Pancreas (tissue), 10 donors: ENCODE measurements at regions not wholly inside any gene's neighbourhood (a gene's known extent, or its start where the extent isn't known, plus 50 kb on each side); places are given as distances from the start of the nearest gene placed in this dataset.

Source experiments
- ATAC-seq, 4 donors: fragments of 200-7000 bp; cut with Tn5 transposase; one replicate each; pipeline versions ENCODE4 v1.8.0 to v1.9.1; 2020; ENCODE audit warnings: mild to moderate bottlenecking in 4 of 4, moderate library complexity in 4 of 4
- DNase-seq, 6 donors: peaks; one replicate each; pipeline ENCODE4 v3.0.0-alpha.2; 2020
- FAIRE-seq: peaks from 2 replicates; lab custom pipeline; 2012; peaks lifted over from hg19 to GRCh38; lab: Jason Lieb, UNC
- H3K27ac ChIP-seq, 4 donors: fragments of 200-600 bp; sonication (generic); 1 replicate in 3 of 4; 2 replicates in 1 of 4; pipeline versions ENCODE4 v1.5.0 to v1.8.0; 2020
- H3K27me3 ChIP-seq, 4 donors: fragments of 200-600 bp; one replicate each; pipeline ENCODE4 v1.8.0; 2021
- H3K36me3 ChIP-seq, 3 donors: fragments of 200-600 bp; sonication (generic) in 1 of 3; one replicate each; pipeline versions ENCODE4 v1.5.0 to v1.8.0; 2020 to 2021
- H3K4me1 ChIP-seq, 3 donors: fragments of 200-600 bp; one replicate each; pipeline ENCODE4 v1.8.0; 2021
- H3K4me3 ChIP-seq, 4 donors: fragments of 200-600 bp; sonication (generic) in 2 of 4; one replicate each; pipeline versions ENCODE4 v1.5.0 to v1.8.0; 2020 to 2021
- H3K9me3 ChIP-seq, 4 donors: fragments of 200-600 bp; one replicate each; pipeline ENCODE4 v1.8.0; 2021
- CTCF ChIP-seq, 4 donors: fragments of 200-600 bp; sonication (generic) in 3 of 4; IDR thresholded peaks; one replicate each; pipeline versions ENCODE4 v1.5.0 to v1.8.0; 2021; ENCODE audit warnings: antibody characterized with exemption in 4 of 4
- WGBS, 2 donors: extraction: QIAGEN DNeasy Blood & Tissue Kit; methylation state at CpG; one replicate each; pipeline ENCODE4 v1.1.7; 2013; 5-methylcytosine and 5-hydroxymethylcytosine counted together
- intact Hi-C, 3 donors: fragments of 100-400 bp; cut with DNase I; formaldehyde crosslinking; loops; one replicate each; pipeline versions ENCODE4 v1.11.1 to v1.14.2; 2022
- donor health status: healthy with polysubstance abuse.
- donor health status: DM: no; HTN: no; CAD: no; lungs with moderate emphysema.
- donor health status: DM: no; HTN: no; CAD: no.
- donor health status: control.
- donor health status: control.
- donor health status: Bipolar disorder and iron deficiency.
- donor health status: DM: yes; HTN: yes; CAD: no.
- donor health status: DM: no; HTN: no; CAD: no.
- donor health status: DM: no; HTN: no; CAD: no.
- donor health status: DM: yes; HTN: yes; CAD: no.

- DNase-seq (peak in 1 of 6 donors; percentile 39), ATAC-seq (no peak), FAIRE-seq (no peak)
- intact Hi-C loops = no loop called here
- Histone ChIP-seq H3K27ac (no peak overlapping the region), H3K4me1 (no peaks in the 10 kb centered on the region), H3K9me3 (no peaks in the 10 kb centered on the region), H3K36me3 (no peaks in the 10 kb centered on the region), H3K27me3 (no peaks in the 10 kb centered on the region), H3K4me3 (no peak overlapping the region)
- WGBS, 2 donors = 81 to 82% methylated on average over 23 of the region's 23 CpGs
- TF ChIP-seq CTCF (IDR thresholded peaks at IDR 0.05) = no peak
Measured at GRCh38 chr2:125942585-125943424, 713.2 kb upstream of the GYPC start.

- WGBS, 2 donors = 21 to 30% methylated on average over 4 of the region's 4 CpGs
- no peak overlapping the region for H3K4me3 ChIP-seq
- H3K27me3 ChIP-seq = no peaks in the 10 kb centered on the region
- no peak for ATAC-seq
- FAIRE-seq = no peak
- DNase-seq = no peak
- no peak overlapping the region for H3K27ac ChIP-seq
- no peaks in the 10 kb centered on the region for H3K4me1 ChIP-seq
- intact Hi-C loops = no loop called here
- H3K36me3 ChIP-seq = no peaks in the 10 kb centered on the region
- TF ChIP-seq CTCF (IDR thresholded peaks at IDR 0.05) = no peak
- no peaks in the 10 kb centered on the region for H3K9me3 ChIP-seq
Measured at GRCh38 chr2:125959047-125959446, 696.9 kb upstream of the GYPC start.

GRCh38 chr2:125961739-125962138, 694.2 kb upstream of the GYPC start:
- H3K27ac ChIP-seq = no peak overlapping the region
- intact Hi-C loops = no loop called here
- H3K27me3 ChIP-seq = no peaks in the 10 kb centered on the region
- WGBS, 2 donors = 22 to 28% methylated on average over 1 of the region's 1 CpG
- no peak for TF ChIP-seq CTCF (IDR thresholded peaks at IDR 0.05)
- DNase-seq (no peak), FAIRE-seq (no peak), ATAC-seq (no peak)
- no peaks in the 10 kb centered on the region for H3K4me1 ChIP-seq
- no peaks in the 10 kb centered on the region for H3K9me3 ChIP-seq
- H3K4me3 ChIP-seq = no peak overlapping the region
- H3K36me3 ChIP-seq = no peaks in the 10 kb centered on the region

- no peak for DNase-seq
- no peaks in the 10 kb centered on the region for H3K27me3 ChIP-seq
- H3K27ac ChIP-seq = no peak overlapping the region
- no peak for ATAC-seq
- TF ChIP-seq CTCF (IDR thresholded peaks at IDR 0.05) = no peak
- intact Hi-C loops = no loop called here
- 40 to 44% methylated on average over 2 of the region's 2 CpGs for WGBS, 2 donors
- FAIRE-seq = no peak
- no peaks in the 10 kb centered on the region for H3K36me3 ChIP-seq
- H3K9me3 ChIP-seq = no peaks in the 10 kb centered on the region
- no peaks in the 10 kb centered on the region for H3K4me1 ChIP-seq
- no peak overlapping the region for H3K4me3 ChIP-seq
Measured at GRCh38 chr2:125979886-125980285, 676.1 kb upstream of the GYPC start.

- no peaks in the 10 kb centered on the region for H3K27me3 ChIP-seq
- H3K4me1 ChIP-seq = no peaks in the 10 kb centered on the region
- DNase-seq (no peak), FAIRE-seq (no peak), ATAC-seq (no peak)
- WGBS, 2 donors = 22 to 24% methylated on average over 5 of the region's 5 CpGs
- H3K9me3 ChIP-seq = no peaks in the 10 kb centered on the region
- no peak overlapping the region for H3K4me3 ChIP-seq
- intact Hi-C loops = no loop called here
- H3K27ac ChIP-seq = no peak overlapping the region
- TF ChIP-seq CTCF (IDR thresholded peaks at IDR 0.05) = no peak
- no peaks in the 10 kb centered on the region for H3K36me3 ChIP-seq
Measured at GRCh38 chr2:125983364-125983763, 672.6 kb upstream of the GYPC start.
